ENCODE measurements at regions not wholly inside any gene's neighbourhood (a gene's known extent, or its start where the extent isn't known, plus 50 kb on each side); places are given as distances from the start of the nearest gene placed in this dataset.

DNA sequence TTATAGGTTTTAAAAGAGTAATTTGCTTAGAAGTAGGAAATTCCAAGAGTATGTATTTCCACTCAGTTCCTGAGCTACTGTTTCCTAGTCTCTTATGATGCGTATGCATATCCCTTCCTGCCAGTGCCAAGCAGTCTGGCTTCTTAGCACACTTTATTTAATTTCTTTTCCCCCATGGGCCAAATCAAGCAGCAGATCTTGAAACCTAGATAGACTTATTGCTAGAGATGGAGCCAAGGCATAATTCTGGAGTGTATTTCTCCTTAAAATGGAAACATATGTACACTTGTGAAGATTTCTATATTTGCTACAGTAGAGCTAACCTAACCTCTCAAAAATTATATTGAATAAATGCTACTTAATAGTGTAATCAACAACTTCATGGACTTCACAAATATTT lies 2337.6 kb downstream of the PCDH7 start:
- FAIRE-seq = no peak

DNA sequence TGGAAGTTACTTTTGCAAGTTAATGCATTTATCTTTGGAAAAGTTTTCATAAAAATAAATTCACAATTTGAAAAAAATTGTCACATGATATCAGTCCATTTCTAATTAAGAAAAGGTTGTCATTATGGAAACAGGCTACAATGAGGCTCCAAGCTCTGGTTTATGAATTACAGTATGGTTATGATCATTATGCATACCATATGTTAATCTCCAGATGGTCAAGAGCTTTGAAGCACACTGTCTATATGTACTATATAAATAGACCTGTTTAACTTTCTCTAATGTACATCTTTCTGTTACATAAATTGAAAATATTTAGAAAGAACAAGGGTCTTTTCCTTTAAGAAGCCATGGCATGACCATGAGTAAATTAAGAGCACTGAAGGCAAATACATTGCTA lies 2338.8 kb downstream of the PCDH7 start:
- FAIRE-seq = no peak

DNA sequence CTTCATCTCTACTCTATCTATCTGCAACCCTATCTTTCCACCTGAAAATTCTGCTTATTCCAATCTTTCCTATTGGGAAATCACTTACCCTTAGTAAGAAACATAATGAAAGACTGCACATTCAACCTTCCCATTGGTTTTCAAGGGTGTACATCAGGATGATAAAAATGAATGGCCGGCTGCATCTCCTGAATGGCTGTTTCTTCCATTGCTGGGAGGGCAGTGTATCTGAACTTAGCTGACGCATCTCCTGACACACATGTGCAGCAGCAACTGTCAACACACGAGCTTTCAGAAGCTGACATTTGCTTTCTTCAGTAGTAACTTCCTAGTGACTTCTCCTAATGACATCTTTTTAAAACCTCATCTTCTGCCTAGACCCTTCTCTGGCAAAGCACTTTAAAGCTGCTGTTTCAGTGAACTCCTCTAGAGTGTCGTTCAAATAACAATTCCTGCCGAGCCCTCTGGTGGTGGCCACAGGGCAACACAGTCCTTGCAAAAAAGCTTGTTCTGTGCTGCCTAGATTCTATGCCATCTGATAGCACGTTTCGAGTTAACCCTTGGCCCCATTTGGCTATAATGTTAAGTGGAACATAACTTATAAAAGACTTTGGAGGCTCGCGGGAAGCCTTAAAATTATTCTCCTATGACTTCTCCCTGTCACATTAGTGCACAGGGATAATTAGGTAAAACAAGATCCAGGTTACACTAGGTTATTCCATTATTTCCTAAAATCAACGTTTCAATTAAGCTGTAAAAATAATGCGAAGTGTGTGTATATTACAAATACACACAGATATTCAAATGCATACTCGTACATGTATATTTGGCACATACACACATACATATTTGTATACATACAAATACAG lies 2340.7 kb downstream of the PCDH7 start:
- FAIRE-seq = no peak

DNA sequence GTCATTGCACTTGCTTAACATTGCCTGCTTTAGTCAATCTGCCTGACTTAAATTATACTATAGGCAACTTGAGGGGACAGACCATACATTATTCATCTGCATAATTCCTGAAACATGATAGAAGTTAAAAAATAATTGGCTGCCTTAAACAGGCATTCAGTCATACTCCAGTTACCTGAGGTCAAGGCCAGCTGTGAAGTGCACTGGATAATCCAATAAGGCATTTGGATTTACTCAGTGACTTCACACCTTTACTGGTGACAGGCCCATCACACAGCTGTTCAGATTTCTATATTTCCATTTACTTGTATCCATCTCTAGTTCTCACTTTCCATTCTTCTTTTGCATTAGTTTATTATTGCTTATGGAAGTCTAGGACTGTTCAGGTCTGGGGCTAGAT lies 2341.6 kb downstream of the PCDH7 start:
- FAIRE-seq = no peak

DNA sequence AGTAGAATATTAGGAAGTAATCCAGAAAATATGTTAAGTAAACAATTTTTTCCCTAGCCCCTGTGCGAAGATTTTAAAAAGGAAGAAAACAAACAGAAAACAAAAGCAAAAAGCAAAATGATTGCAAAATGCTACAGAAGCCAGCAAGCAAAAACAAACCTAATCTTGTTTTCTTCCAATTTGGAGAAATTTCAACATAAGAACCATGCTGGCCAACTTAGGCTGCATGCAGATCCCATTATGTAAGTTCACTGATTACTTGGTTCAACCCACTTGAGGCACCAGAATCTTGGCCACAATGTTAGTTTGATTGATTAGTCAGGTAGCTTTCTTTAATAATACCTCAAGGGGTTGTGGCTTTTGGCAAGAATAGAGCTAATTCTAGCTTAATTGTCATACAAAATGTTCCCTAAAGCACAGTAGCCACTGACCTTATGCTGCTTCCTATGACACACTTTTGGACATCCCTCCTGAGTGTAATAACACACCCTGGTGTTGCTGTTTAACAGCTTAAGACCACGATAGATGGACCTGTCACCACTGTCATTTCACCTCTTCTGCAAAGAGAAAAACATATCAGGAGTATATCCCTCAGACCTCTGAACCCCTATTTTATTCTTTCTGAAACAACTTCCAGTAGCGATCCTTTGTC lies 2342.1 kb downstream of the PCDH7 start:
- no peak for FAIRE-seq

DNA sequence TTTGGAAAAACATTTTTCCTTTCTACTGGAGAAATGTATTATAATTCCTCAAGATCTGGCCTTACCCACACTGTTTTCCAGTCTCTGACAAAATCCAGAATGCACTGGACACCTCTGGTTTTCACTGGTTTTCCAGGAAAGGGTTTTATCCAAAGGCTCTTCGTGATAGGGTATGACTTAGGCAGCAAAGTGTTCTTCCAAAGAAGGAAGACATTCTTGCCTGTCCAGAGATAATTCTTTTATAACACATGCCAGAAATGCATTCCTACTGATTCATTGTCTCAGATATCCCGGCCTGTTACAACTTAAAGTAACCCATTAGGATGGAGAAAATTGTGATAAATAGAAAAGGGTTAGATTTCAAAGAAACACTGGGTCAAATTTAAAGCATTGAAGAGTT lies 2343.1 kb downstream of the PCDH7 start:
- no peak for FAIRE-seq

DNA sequence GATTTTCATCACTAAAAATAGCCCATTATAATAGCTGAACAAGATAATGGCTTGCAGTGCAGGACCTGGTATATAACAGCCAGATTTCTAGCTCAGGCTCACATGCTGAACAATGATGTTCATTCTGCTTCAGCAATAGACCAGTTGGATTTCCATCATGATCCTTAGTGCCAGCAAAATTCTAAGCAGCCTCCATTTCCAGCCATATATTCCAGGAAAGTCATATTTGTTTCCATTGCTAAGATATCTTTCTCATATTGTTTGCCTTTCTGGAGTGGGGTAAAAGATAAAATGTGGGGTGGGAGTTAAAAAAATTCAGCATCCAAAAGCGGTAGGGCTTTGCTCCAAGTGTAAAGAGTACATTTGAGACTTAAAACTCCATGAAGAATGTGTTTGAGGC lies 2344.1 kb downstream of the PCDH7 start:
- no peak for FAIRE-seq

DNA sequence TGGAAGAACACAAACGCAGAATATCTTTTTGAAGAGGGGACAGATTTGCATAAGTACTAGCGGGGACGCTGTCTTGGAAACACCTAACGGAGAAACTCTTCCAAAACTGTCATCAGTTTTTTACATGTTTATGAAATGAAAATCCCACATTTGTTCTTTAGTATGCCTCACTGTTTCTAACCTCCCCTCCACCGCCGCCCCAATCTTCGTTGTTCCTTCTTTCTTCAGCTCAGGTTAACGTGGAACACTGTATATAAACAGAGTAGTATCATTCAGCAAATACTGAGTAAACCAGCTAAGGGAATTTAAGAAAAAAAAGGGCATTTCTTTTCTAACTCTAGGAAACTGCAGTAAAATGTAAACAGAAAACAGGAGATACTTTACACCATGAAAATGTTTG lies 2345.6 kb downstream of the PCDH7 start:
- FAIRE-seq = no peak

DNA sequence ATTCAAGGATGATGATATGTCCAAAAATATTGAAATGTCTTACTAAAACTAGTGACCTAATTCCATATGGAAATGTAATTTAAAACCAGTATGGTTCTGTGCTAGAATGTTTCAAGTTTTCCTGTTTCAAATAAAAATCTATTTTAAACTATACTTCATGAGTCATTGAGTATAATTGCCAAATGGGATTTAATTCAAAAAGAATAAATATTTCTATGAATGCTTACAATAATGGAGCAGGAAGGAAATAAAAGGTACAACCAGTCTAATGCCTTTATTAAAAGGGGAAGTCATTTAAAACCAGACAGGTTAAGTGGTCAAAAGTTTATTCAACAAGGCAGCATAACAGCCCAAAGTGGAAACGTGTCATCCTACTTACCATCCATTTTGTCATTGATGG lies 2347.1 kb downstream of the PCDH7 start:
- peak; percentile 48 for FAIRE-seq

DNA sequence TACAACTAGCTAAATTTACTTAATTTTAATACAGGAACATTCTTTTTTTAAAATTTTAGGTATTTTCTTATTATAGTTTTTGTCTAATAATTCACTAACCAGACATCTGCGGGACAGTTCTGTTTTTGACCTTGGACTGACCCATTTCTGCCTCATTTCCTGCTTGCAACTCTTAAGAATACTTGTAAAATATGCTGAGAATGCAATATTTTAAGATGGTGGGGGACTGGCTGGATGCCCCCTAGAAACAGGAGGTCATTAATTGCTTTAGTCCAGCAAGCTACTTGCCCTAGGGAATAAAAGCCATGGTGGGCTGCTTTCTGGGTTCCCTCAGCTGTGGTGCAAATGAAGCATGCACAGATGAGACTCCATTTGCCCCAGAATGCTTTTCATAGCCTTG lies 2348.4 kb downstream of the PCDH7 start:
- no peak for FAIRE-seq

DNA sequence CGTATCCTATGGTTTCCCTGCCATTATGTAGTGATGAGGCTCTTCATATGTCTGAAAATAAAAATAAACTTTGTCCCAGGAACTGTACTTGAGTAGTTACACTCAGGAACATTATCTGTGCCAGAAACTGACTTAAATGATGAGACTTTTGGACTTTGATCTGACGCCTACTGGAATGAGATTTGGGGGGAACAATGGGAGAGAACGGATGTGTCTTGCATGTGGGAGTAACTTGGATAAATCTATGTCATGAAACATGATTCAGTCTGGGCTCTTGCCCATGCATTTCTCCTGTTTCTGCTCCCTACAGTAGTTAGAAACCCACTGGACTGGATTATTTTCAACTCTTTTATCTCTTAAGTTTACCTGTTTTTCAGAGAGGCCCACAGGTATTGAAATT lies 2351.4 kb downstream of the PCDH7 start:
- no peak for FAIRE-seq

DNA sequence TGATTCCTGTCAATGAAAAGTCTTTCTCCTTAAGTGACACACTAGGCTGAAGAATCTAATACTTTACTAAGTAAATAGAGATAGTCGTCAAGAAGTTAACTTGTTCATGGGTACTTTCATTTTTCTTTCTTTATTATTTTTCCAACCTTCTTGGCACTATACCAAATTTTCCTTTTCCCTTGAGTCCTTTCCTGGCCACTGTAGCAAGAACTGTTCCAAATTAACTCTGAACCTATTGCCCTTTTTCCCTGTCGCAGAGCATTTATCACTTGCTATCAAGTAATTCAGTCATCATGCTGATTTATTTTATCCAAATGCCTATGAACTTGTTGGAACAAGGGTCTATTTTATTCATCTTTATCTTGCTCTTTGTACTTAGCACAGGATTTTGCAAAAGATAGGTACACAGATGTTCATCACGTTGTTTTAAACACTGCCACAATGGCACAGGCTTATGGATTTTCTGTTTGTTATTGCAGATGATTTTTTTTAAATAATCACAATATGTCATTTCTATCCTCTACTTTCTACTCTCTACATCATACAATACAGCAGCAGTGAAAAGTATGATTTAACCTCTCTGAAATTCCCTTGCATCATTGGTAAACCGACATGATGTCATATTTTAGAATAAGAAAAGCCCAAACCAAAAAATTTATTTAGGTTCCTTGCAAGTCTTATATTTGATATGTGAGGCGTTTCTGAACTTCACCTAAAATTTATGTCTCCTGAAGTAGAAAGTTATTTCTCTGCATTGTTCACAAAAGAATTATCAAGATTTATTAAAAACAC lies 2352.3 kb downstream of the PCDH7 start:
- no peak for FAIRE-seq

DNA sequence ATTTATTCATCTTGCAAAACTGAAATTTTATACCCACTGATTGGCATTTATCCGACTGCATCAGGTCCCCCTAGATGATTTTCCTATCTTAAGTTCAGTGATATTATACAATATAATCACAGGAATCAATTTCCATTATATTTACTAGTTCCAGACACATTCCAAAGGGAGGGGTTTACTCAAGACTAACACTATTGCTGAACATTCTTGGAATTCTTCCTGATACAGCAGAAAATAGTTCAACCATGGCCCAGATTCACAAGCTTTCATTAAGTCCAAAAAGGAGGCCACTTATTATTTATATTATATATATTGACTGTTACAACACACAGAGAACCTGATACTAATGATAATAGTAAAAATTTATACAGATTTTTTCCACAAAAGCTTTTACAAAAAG lies 2353.6 kb downstream of the PCDH7 start:
- no peak for FAIRE-seq

DNA sequence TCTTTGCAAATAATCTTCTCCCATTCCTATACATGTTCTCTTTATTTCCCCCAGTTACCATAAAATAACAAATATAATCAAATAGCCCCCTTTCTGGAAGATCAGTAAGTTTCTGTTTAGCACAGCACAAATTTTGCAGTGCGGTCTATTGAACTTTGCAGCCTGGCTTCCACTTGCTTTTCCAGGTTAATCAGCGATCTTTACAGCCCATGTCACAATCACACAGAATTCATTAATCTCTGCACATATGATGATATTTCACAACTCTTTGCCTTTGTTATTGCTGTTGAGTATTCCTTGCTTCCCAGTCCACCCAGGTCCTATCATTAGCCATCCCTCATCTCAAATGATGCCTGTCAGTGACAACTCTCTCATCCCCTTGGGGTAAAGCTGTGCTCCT lies 2358.0 kb downstream of the PCDH7 start:
- FAIRE-seq = no peak

DNA sequence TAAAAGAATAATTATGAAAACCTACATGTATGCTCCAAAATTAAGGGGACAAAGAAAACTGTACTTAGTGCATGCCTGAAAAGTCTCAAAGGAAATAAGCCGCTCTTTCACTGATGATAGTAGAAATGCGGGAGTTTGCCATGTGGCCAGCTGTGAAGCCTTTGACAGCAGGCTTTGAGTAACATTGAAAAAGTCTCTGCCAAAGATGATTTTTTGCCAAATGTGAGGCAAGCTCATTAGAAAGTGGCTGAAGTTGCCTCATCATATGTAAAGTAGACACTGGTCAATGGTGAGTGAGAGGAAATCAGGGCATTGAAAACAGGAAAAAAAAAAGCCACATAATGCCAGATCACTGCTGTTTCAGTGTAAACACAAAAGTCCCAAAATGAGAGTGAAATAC lies 2360.1 kb downstream of the PCDH7 start:
- FAIRE-seq = no peak

DNA sequence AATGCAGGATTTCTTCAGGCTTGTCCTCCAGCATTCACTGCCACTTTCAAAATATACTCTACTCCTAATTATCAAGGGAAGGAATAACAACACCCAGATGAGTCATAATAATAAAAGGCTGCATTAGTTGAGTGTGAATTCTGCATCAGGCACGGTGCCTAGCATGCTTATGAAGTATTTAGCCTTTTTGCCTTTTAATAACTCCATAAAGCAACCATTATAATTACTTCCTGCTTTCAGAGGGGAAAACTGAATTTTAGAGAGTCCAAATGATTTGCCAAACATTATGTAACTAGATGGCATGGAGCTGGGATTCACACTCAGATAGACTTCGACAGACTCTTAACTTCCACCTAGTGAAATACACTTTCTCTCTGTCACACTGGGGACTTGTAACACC lies 2365.5 kb downstream of the PCDH7 start:
- FAIRE-seq = no peak

DNA sequence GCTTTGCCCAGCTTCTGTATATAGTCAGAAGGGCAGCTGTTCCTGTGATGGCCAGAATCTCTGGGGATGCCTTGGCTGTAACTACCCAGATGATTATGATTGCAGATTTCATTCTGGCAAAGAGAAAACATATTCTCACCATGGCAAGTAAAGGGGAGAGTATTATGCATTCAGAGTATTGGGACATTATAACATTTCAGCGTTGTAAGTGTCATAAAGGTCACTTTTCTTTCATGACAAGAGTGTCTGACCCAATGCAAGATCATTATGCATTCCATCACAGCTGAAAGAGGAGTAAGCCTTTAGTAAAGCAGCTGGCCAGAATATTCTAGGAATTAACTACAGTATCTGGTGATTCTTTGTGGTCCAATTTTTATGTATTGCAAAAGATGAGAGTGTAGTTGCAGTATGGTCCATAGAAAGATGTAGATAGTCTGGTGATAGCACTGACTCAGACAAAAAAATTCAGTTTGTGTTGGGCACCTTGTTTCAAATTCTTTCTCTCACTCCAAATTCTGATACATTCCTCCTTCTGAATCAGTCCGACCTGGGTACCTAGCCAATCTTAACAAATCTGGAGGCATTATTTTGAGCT lies 2366.3 kb downstream of the PCDH7 start:
- FAIRE-seq = no peak

DNA sequence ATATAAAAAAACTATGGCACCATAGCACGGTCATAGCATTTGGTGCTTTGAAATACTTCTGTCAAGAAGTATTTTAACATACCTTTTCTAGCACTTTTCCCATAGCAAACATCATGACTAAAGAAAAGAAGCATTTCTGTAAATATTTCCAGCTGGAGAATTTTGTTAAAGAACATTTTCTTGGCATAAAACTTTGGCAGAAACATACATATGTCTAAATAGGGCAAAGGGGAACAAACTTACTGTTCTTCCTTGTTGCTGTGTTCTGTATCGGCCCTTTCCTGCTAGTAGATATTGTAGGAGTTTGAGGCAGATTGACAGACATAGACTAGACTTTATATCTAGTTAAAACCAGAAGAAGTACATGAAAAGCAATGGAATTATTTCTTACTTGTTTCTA lies 2368.5 kb downstream of the PCDH7 start:
- no peak for FAIRE-seq

DNA sequence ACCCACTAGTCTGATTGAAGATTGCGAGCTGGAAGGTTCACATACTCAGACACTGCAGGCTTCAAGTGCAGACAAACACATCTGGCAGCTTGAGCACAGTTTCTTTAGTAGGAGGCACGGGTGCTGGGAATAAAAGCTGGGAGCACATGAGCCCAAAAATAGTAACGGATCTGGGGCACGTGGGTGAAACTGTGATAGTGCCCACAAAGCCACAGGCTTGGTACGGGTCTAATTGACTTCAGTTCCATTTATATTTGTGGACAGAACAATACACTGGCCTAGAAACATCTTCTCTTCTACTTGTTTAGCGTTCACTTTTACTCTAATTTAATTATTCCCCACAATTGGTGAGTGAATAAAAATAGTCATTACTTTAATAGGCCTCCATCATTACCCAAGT lies 2370.7 kb downstream of the PCDH7 start:
- FAIRE-seq = no peak

DNA sequence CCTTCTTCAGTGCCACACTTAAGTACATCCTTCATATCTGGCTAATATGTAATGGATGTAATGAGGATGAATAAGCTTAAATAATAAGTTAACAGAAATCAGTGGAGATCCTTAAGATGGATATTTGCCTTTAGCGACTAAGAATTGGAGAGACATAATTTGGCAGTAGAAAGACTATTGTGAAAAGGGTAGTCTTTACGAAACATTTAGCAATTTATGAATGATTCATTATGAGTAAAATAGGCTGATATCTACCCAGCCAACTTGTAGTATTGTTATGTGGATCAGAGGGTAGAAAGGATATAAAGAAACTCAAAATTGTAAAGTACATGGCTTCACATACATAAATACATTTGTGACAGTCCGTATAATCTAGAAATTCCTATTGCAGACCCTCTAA lies 2371.8 kb downstream of the PCDH7 start:
- FAIRE-seq = no peak

DNA sequence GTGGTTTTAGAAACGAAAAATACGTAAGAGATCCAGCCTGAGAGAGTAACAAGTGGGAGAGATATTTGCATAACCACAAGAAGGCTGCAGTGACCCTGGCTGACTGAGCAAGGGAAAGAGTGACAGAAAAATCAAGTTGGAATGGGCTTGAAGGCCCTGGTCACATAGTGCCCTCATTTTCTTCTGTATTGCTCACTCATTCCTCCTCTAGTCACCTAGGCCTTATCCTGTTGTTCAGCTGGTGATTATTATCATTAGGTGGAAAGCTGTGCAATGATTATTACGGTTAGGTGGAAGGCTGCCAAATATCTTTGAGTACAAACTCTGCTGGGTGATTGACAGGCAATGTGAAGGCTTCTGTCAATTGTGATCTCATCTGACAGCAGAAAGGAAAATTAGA lies 2384.1 kb downstream of the PCDH7 start:
- FAIRE-seq = no peak

DNA sequence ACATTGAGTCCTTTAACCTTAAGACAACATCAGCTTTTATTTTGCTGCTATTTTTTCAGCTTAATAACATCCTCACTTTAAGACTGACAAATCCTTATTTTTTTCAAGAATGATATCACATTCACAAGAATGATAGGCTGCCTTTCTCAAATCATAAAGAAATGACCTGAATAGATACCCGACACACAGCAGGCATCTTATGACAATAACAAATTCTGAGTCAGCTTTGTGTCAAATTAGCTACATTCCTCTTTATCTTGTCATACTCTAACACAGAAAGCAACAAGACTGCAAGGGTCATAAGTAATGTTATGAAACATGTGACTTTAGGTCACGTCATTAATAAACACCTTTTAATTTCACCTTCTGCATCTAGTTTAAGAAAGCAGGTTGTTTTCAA lies 2387.6 kb downstream of the PCDH7 start:
- no peak for FAIRE-seq

DNA sequence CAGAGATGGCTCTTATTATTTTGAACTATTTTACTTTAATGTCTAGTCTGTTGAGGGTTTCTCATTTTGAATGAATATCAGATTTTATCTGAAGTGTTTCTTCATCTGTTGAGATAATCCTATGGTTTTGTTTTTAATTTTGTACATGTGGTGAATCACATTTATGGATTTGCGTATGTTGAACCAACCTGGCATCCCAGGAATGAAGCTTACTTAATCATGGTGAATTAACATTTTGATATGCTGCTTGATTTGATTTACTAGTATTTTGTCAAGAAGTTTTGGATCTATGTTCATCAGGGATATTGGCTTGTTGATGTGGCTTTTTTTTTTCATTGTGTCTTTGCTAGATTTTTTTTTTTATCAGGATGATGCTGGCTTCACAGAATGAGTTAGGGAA lies 2390.9 kb downstream of the PCDH7 start:
- FAIRE-seq = no peak

Data from endometrium (tissue), 2 donors.